ENCODE measurements at regions not wholly inside any gene's neighbourhood (a gene's known extent, or its start where the extent isn't known, plus 50 kb on each side); places are given as distances from the start of the nearest gene placed in this dataset.

DNA sequence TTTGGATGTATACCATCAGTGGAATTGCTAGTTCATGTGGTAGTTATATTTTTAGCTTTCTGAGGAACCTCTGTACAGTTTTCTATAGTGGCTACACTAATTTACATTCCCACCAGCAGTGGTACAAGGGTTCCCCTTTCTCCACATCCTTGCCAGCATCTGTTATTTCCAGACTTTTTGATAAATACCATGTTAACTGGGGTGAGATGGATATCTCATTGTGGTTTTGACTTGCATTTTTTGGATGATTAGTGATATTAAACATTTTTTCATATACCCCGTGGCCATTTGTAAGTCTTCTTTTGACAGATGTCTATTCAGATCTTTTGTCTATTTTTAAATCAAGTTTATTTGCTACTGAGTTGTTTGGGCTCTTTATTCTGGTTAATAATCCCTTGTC lies 455.6 kb upstream of the RARB start:
- TF ChIP-seq, protein P1, sequence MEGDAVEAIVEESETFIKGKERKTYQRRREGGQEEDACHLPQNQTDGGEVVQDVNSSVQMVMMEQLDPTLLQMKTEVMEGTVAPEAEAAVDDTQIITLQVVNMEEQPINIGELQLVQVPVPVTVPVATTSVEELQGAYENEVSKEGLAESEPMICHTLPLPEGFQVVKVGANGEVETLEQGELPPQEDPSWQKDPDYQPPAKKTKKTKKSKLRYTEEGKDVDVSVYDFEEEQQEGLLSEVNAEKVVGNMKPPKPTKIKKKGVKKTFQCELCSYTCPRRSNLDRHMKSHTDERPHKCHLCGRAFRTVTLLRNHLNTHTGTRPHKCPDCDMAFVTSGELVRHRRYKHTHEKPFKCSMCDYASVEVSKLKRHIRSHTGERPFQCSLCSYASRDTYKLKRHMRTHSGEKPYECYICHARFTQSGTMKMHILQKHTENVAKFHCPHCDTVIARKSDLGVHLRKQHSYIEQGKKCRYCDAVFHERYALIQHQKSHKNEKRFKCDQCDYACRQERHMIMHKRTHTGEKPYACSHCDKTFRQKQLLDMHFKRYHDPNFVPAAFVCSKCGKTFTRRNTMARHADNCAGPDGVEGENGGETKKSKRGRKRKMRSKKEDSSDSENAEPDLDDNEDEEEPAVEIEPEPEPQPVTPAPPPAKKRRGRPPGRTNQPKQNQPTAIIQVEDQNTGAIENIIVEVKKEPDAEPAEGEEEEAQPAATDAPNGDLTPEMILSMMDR (IDR thresholded peaks at IDR 0.05): no peak
- no peak for TF ChIP-seq POLR2A (IDR thresholded peaks at IDR 0.05)
